Gastroesophageal sphincter (tissue), 3 donors: ENCODE measurements at regions not wholly inside any gene's neighbourhood (a gene's known extent, or its start where the extent isn't known, plus 50 kb on each side); places are given as distances from the start of the nearest gene placed in this dataset.

Experiments used
- EP300 ChIP-seq: sonication (generic); formaldehyde crosslinking; IDR thresholded peaks from one replicate; pipeline ENCODE4 v1.6.1; 2017; ENCODE audit warnings: antibody characterized with exemption, mild to moderate bottlenecking
- POLR2A ChIP-seq, 2 donors: fragments of 450-650 bp; IDR thresholded peaks; one replicate each; pipeline ENCODE4 v1.6.1; 2017; ENCODE audit warnings: antibody characterized with exemption in 2 of 2, mild to moderate bottlenecking in 2 of 2, moderate library complexity in 1 of 2
- POLR2AphosphoS5 ChIP-seq: sonication (generic); formaldehyde crosslinking; IDR thresholded peaks from one replicate; pipeline ENCODE4 v1.6.1; 2017; ENCODE audit warnings: antibody characterized with exemption
- TF ChIP-seq, protein P1 (sequence below), 4 experiments: fragments of 200-600 bp in 2 of 4; fragments of 450-650 bp in 2 of 4; sonication (generic) in 1 of 4; IDR thresholded peaks; one replicate each; pipeline ENCODE4 v1.5.1; 2017 to 2019; ENCODE audit warnings: antibody characterized with exemption in 4 of 4, mild to moderate bottlenecking in 2 of 4, moderate library complexity in 2 of 4

DNA sequence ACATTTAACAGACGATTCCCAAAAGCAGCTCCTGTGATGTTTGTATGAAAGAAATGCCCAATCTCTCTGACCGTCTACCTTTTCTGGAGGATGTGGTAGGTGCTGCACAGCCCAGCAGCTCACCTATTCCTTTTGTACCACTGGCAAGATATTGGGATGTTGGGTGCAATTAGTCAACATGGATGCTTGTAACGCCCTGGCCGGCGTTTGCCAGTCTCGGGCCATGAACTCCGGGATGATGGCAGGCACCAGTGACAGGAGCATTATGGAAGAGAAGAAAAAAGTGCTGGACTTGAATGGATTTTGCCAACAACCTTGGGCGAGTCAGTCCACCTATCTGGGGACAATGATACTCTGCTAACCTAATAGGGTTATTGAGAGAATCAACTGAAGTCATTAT, 69.0 kb upstream of the ZNF438 start:
- TF ChIP-seq, protein P1, sequence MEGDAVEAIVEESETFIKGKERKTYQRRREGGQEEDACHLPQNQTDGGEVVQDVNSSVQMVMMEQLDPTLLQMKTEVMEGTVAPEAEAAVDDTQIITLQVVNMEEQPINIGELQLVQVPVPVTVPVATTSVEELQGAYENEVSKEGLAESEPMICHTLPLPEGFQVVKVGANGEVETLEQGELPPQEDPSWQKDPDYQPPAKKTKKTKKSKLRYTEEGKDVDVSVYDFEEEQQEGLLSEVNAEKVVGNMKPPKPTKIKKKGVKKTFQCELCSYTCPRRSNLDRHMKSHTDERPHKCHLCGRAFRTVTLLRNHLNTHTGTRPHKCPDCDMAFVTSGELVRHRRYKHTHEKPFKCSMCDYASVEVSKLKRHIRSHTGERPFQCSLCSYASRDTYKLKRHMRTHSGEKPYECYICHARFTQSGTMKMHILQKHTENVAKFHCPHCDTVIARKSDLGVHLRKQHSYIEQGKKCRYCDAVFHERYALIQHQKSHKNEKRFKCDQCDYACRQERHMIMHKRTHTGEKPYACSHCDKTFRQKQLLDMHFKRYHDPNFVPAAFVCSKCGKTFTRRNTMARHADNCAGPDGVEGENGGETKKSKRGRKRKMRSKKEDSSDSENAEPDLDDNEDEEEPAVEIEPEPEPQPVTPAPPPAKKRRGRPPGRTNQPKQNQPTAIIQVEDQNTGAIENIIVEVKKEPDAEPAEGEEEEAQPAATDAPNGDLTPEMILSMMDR (IDR thresholded peaks at IDR 0.05): no peak
- TF ChIP-seq POLR2A (IDR thresholded peaks at IDR 0.05) (no peak), POLR2AphosphoS5 (no peak), EP300 (no peak)
